ENCODE measurements at regions not wholly inside any gene's neighbourhood (a gene's known extent, or its start where the extent isn't known, plus 50 kb on each side); places are given as distances from the start of the nearest gene placed in this dataset.

DNA sequence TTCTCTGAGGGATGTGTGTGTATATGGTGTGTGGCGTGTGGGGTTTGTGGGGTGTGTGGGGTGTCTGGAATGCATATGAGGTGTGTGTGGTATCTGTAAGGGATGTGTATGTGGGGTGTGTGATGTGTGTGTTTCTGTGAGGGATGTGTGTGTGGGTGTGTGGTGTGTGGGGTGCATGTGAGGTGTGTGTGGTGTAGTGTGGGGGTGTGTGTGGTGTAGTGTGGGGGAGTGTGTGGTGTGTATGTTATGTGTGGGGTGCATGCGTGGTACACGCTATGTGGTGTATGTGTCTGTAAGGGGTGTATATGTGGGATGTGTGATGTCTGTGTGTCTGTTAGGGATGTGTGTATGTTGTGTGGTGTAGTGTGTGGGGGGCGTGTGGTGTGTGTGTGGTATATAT lies 300.0 kb downstream of the FGF9 start:
- no peak for TF ChIP-seq POLR2A (IDR thresholded peaks at IDR 0.05; ENCODE audit: low read length)
- no peak for TF ChIP-seq GATA1 (IDR thresholded peaks at IDR 0.05; ENCODE audit: low read depth, low read length)
